HUDEP-2 (cell line): ENCODE measurements at regions not wholly inside any gene's neighbourhood (a gene's known extent, or its start where the extent isn't known, plus 50 kb on each side); places are given as distances from the start of the nearest gene placed in this dataset.
"Not testable (repeated sequence)": the region's sequence is repeated elsewhere in the genome, so short reads cannot be mapped to it uniquely, and the experiment has no call there.

Source experiments
- DNase-seq, 76 experiments: peaks; one replicate each; lab custom pipeline; 2025; ENCODE audit not compliant: unreplicated experiment in 76 of 76; lab: John Stamatoyannopoulos, UW

GRCh38 chr16:29118301-29118957, 133.6 kb downstream of the LAT start:
- DNase-seq: peak in 23 of 76 experiments; percentile 3 to 61 (median 24)

DNA sequence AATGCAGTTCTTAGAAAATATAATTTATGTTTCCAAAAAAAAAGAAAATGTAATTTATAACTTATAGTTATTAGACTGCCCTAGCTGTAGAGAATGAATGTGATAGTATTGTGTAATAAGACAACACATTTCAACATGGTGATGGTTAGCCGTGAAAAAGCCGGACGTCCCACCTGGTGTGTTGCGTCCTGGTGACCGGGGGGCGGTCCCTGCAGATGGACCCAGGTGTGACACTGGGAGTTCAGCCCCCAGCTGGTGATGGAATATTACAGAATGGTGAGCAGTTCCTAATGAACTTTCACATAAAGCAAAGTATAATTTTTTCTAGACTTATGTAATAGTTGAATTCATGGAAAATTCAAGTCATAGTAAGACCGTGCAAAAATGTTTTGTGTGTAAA, 132.8 kb downstream of the LAT start:
- DNase-seq: no peak

DNA sequence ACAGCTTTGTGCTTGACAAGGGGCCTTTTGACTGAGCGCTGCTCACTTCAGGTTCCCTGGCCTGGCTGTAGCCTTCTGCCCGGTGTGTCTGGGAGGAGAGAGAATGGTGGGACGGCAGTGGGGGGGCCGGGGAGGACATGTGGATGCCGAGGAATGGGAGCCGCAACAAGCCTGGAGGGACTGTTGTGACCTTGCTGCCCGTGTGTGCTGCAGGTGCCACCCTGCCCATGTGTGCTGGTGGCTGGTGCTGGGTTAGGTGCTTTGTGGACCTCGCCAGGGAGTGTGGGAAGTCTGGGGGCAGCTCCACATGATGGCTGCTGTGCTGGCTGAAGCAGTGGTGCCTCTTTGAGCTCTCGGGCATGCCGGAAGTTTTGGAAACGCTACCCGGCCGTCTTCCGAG, 132.1 kb downstream of the LAT start:
- no peak for DNase-seq

DNA sequence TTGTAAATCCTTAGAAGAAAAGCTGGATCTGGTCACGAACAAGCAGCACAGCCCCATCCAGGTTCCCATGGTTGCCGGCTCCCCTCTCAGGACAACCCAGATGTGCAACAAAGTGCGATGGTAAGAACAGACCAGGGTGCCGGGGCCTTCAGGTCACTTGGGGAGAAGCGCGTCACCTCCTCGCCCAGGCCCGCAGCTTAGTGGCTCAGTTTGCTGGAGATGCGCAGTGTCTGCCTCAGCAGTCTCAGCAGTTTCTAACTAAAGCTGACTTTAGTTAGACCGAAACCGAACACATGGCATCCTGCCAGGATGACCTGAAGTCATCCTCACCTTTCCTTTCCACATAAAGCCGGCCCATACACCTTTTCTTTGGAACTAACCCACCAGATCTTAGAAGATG, 131.4 kb downstream of the LAT start:
- not testable (repeated sequence) for DNase-seq

GRCh38 chr16:29115802-29116141, 130.9 kb downstream of the LAT start:
- not testable (repeated sequence) for DNase-seq

DNA sequence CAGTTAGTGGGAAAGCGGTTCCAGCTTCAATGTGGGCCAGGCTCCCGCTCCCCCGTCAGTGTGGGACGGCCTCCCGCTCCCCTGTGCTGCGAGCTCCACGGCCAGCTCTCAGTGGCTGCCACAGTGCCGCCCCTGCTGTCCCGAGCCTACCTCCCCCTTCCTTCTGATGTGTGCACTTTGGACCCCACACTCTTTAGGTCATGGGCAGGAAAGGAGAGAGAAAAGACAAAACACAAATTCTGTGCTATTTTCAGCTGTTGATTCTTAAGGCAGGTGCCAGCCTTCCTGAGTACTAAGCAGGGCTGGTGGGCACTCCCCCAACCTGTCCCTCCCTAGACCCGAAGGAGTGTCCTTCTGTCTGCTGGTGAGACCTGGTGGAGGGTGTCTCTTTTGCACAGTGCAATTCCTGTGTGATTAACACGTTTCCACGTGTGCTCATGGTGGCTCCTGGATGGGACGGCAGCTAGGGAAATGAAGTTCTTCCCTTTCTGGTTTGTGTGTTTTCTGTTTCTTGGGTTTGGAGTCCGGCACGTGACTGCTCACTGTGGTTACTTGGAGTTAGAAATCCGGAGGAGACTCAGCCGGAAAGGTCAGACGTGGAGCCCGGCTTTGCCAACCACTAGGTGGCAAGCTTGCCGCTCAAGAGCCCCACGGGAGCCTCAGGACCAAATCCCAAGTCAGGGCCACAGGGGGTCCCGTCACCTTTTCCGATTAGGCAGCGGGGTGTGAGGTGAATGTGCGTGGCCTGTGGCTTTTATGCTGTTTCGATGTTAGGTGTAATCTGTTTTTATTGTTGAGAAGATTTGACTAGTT, 130.3 kb downstream of the LAT start:
- peak in 1 of 76 experiments; percentile 17 for DNase-seq

- peak in 2 of 76 experiments; percentile 2 to 5 for DNase-seq
These were observed 129.7 kb downstream of the LAT start for GRCh38 chr16:29114574-29114973.

- DNase-seq: not testable (repeated sequence)
These were observed 128.6 kb downstream of the LAT start for GRCh38 chr16:29113446-29113845.

- no peak for DNase-seq
These were observed 128.0 kb downstream of the LAT start for GRCh38 chr16:29112755-29113347.

GRCh38 chr16:29111901-29112680, 127.2 kb downstream of the LAT start:
- not testable (repeated sequence) for DNase-seq

DNA sequence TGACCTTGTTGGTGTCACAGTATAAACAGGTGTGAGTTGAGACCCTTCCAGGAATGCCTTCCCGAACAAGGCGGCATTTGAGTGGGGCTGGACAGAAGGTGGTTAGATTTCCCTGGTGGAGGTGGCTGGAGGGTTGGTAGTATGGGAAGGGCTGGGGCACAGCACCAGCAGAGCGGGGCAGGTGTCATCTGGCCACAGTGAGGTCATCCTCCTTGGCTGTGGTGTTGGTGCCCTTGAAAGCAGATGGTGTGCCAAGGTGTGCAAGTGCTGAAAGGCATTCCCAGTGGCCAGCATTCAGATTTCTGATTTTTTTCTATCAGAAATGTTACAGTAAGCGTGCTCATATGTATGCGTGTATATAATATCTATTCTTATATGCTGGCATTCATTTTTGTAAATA, 126.6 kb downstream of the LAT start:
- no peak for DNase-seq

DNA sequence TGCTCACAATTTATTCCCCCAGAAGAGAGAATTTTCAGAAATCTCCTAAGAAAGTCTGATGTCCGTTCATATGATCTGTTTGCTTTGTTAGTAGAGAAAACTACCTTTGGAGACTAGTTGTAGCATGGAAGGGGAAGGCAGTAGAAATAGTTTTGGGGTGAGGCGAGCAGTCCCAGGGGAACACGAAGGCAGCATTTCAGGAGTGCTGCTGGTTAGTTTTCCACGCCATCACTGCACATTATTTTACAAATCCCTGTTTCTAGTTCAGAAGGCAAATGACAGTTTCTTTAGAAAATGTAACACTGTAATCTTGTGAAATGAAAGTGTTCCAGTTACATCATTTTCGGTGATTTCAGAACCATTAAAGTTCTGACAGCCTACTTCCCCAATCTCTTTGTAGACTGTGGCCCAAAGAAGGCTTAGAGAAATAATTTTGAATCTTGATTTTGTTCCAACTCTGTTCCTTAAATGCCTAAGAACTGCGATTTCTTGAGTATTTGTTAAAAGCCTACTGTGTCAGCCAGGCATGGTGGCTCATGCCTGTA, 123.8 kb downstream of the LAT start:
- not testable (repeated sequence) for DNase-seq

DNA sequence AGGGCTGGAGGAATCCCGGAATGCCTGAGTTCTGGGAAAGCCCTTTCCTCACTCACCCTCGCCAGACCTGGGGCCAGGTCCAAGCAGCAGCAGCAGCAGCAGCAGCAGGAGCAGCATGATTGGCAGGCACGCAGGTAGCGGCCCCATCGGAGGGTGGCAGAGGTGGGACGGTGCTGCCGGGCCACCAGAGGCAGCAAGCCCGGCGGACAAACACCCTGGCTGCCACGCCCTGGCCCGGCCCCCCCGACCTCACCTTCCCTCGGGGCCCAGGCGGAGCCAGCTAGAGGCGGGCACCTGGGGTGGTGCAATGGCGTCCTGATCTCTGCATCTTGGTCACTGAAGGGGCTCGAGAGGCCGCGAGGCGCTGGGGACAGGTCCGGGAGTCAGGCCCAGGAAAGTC, 122.4 kb downstream of the LAT start:
- no peak for DNase-seq

DNA sequence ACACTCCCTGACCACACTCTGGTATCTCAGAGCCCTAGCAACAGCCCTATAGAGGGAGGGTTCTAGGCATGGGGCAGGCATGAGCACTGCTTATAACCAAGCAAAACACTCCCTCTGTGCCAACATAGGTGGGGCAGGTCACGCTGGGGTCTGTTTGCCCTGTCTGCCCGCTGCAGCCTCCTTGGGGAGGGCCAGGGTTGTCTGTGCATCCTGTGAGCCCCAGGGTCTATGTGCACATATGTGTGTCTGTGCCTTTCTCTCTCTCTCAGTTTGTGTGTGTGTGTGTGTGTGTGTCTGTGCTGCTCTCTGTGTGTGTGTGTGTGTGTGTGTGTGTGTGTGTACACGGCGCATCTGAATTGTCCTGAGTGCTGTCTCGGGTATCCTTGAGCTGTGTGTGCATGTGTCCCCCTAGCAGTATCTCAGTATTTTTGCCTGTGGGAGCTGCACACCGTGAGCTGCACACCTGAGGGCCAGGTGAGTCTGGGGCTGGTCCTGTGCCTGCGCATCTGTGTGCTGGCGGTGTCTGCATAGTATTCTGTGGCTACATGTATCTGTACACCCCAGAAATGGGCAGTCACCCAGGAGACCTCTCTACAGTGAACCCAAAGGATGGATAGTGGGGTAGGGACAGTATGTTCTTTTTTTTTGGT, 121.5 kb downstream of the LAT start:
- not testable (repeated sequence) for DNase-seq

DNA sequence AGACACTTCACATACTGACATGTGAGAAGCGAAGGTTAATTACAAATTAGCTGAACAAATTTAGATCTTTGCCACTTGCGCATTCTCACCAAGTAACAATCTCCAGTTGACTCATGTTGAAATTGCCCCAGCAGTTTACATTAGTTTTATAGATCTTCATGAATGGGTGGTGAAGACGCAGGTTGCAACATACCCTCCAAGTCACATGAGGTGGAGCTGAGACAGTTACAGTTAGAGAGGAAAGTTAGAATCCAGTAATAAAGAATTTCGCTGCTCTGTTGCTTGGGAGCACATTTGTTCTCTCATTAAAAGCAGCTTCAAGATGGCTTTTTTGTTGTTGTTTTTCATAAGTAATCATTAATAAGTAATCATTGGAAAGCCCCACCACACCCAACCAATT, 119.7 kb downstream of the LAT start:
- not testable (repeated sequence) for DNase-seq

DNA sequence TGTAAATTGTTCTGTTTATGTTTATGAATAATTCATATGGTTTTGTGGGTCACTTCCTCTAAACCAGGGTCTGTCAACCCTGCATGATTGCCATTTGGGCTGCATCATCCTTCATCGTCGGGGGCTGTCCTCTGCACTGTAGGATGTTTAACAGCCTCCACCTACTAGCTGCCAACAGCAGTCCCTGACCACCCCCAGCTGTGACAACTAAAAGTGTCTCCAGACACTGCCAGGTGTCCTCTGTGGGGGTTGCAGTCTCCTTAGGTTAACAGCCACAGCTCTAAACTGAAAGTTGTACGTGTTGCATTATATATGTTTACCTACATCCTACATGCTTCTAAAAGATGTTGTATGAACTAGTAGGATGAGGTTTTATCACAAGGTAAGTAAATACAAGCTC, 113.1 kb downstream of the LAT start:
- not testable (repeated sequence) for DNase-seq

DNA sequence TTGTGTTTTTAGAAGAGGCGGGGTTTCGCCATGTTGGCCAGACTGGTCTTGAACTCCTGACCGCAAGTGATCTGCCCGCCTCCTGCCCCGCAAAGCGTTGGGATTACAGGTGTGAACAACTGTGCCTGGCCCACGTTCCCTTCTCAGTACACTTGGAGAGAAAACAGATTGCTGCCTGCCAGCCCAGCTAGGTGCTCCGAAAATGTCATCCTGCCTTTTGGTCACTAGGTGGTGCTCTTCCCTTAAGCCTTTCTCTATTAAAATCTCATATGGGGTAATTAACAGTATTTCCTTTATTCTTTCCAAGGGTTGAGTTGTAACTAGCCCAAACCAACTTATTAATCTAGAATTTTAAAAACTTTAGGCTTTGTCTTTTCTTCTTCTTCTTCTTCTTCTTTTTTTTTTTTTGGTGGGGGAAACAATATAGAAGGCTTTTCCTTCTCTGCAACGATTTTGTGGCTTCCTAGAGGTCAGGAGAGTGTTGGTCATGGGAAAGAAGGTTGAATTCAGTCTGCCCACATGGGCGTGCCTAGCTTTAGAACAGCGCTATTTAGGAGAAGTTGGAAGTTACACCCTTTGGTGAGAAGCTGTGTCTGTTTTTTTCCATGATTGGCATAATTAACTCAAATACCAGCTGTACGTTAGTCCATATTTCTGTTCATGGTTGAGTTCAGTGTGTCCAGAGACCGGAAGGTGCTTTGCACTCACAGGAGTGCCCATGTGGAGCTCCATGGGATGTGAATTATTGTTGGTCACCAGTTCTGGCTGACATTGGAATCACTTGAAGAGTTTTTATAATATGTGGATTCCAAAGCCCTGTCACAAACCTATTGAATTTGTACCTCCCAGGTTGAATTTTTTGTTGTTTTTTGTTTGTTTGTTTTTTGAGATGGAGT, 110.1 kb downstream of the LAT start:
- DNase-seq: not testable (repeated sequence)

DNA sequence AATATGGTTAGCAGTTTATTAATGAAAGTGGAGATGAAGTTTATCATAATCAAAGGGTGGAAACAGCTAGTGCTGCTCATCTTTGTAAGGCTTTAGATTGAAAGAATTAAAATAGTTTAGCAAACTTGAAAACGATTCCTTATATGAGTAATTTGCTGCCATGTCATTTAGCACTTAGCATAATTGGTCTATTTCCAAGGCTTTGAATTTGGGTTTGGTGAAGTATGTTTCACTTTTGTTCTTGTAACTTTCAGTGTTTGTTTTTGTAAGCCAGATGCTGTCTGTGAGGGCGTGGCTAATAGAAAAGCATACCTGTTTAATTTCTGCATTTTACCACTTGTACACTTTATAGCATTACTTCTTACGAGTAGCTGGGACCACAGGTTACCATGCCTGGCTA, 109.5 kb downstream of the LAT start:
- not testable (repeated sequence) for DNase-seq

DNA sequence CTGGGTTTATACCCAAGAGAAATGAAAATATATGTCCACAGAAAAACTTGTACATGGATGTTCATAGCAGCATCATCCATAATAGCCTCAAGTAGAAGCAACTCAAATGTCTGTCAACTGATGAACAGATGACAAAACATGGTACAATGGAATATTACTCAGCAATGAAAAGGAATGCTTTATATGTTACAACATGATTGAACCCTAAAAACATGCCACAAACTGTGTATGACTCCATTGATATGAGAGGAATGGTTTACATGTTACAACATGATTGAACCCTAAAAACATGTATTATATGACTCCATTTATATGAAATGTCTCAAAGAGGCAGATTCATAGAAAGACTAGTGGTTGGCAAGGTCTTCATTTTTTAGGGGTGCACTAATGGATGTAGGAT, 104.8 kb downstream of the LAT start:
- DNase-seq: not testable (repeated sequence)
